IPS-15b (cell line): ENCODE measurements at regions not wholly inside any gene's neighbourhood (a gene's known extent, or its start where the extent isn't known, plus 50 kb on each side); places are given as distances from the start of the nearest gene placed in this dataset.
"Not testable (repeated sequence)": the region's sequence is repeated elsewhere in the genome, so short reads cannot be mapped to it uniquely, and the experiment has no call there.

Experiments used
- H3K27me3 ChIP-seq: one replicate; pipeline ENCODE4 v1.6.1; 2013; ENCODE audit warnings: low read length; ENCODE audit not compliant: control insufficient read depth, insufficient read depth
- H3K36me3 ChIP-seq: one replicate; pipeline ENCODE4 v1.6.1; 2013; ENCODE audit warnings: low read length; ENCODE audit not compliant: control insufficient read depth, insufficient read depth
- H3K4me1 ChIP-seq: one replicate; pipeline ENCODE4 v1.6.1; 2013; ENCODE audit warnings: mild to moderate bottlenecking, low read length; ENCODE audit not compliant: control insufficient read depth, insufficient read depth
- H3K4me3 ChIP-seq: one replicate; pipeline ENCODE4 v1.5.1; 2013; ENCODE audit warnings: low read depth, low read length
- H3K9ac ChIP-seq: one replicate; pipeline ENCODE4 v1.6.1; 2013; ENCODE audit warnings: low read depth, mild to moderate bottlenecking, low read length
- H3K9me3 ChIP-seq: one replicate; pipeline ENCODE4 v1.6.1; 2013; ENCODE audit warnings: mild to moderate bottlenecking, low read length; ENCODE audit not compliant: control insufficient read depth, insufficient read depth

DNA sequence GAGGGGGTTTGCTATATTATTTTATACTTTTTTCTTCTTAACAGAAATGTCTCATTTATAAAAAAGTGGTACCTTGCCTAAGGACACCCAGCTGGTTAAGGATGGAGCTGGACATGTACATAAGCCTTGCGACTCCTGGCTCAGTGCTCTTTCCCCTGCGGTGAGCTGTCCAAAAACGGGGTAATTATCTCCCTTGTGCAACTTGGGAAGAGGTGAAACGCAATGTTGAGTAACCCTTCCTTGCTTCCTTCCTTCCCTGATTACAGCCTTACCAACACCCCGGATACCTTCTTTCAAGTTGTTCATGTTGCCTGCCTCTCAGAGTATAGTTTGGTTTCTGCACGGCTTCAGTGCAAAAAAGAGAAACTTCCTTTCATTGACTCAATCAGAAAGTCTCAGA, 94.1 kb upstream of the XYLT1 start:
- no peaks in the 10 kb centered on the region for H3K9me3 ChIP-seq
- H3K9ac ChIP-seq = no peak overlapping the region
- H3K4me1 ChIP-seq = no peaks in the 10 kb centered on the region
- H3K36me3 ChIP-seq = no peaks in the 10 kb centered on the region
- H3K4me3 ChIP-seq = no peak overlapping the region
- no peaks in the 10 kb centered on the region for H3K27me3 ChIP-seq

DNA sequence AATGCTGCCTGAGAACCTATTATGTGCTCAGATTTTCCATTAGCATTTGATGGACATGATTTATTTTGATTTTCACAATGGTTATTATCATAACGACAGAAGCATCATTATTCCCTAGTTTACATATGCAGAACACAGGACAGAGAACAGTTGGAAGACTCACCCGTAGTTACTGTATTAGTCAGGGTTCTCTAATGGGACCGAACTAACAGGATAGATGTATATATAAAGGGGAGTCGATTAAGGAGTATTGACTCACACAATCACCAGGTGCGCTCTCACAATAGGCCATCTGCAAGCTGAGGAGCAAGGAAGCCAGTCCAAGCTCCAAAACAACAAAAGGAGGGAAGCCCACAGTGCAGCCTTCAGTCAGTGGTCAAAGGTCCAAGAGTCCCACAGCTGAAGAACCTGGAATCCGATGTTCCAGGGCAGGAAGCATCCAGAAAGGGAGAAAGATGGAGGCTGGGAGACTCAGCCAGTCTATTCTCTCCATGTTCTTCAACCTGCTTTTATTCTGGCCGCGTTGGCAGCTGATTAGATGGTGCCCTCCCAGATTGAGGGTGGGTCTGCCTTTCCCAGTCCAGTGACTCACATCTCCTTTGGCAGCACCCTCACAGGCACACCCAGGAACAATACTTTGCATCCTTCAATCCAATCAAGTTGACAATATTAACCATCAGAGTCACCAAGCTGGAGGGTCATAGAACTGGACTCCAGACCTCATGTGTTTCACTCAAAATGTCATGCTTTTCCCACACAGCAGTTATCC, 92.7 kb upstream of the XYLT1 start:
- Histone ChIP-seq H3K4me1 (no peaks in the 10 kb centered on the region), H3K9me3 (no peaks in the 10 kb centered on the region), H3K36me3 (no peaks in the 10 kb centered on the region), H3K27me3 (no peaks in the 10 kb centered on the region), H3K9ac (no peak overlapping the region), H3K4me3 (no peak overlapping the region)

DNA sequence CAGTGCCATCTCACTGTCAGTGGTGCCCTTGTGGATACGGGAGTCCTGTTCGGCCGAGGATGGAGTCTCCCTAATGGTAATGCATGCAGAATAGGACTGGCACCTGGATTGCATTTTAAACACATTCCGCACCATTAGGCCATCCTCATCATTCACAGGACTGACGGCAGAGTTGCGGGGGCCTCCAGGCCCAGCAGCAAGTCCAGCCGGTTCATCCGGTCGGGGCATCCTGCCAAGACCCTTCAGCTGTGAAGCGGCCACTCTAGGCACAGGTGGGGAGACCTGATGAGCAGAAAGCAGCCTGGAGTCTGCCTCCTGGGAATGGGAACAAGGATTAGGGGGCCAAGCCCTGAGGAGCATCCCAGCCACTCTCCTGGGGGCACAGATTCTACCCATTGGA, 90.3 kb upstream of the XYLT1 start:
- Histone ChIP-seq H3K27me3 (no peaks in the 10 kb centered on the region), H3K36me3 (no peaks in the 10 kb centered on the region), H3K4me1 (no peaks in the 10 kb centered on the region), H3K9me3 (no peaks in the 10 kb centered on the region), H3K4me3 (no peak overlapping the region), H3K9ac (no peak overlapping the region)

DNA sequence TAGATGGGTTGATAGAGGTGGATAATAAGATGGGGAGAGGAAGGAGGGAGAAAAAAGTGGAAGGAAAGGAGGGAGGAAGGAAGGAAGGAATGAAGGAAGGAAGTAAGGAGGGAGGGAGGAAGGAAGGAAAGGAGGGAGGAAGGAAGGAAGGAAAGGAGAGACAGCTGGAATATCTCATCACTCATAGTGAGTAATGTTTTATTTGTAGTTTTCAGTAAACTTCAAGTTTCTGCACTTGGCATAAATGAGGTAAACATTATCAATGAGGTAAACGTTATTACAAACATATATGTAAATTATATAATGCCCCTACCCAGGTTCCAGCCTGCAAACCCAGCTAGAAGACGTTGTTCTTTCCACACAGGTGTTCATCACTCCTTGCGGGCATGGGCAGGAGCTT, 89.8 kb upstream of the XYLT1 start:
- H3K27me3 ChIP-seq = no peaks in the 10 kb centered on the region
- no peaks in the 10 kb centered on the region for H3K9me3 ChIP-seq
- H3K4me3 ChIP-seq = no peak overlapping the region
- no peaks in the 10 kb centered on the region for H3K36me3 ChIP-seq
- H3K9ac ChIP-seq = no peak overlapping the region
- H3K4me1 ChIP-seq = no peaks in the 10 kb centered on the region

DNA sequence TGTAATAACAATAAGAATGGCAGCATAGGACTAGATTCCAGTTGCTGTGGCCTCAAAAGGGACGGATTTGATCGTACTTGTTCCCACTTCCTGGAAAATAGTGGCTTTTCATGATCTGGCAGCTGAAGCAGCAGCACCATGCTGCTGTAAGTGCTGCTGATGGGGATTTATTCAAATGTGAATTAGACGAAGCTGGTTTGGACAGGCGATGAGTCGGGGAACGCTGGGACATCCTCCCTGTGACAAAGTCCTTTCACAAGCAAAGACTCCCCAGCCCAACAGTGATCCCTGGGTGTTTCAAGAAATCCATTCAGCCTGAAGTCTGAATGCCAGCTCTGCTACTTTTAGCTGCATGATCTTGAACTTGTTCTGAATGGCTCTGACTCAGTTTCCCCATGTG, 88.6 kb upstream of the XYLT1 start:
- no peak overlapping the region for H3K4me3 ChIP-seq
- no peak overlapping the region for H3K9ac ChIP-seq
- no peaks in the 10 kb centered on the region for H3K9me3 ChIP-seq
- H3K4me1 ChIP-seq = no peaks in the 10 kb centered on the region
- H3K27me3 ChIP-seq = no peaks in the 10 kb centered on the region
- no peaks in the 10 kb centered on the region for H3K36me3 ChIP-seq

DNA sequence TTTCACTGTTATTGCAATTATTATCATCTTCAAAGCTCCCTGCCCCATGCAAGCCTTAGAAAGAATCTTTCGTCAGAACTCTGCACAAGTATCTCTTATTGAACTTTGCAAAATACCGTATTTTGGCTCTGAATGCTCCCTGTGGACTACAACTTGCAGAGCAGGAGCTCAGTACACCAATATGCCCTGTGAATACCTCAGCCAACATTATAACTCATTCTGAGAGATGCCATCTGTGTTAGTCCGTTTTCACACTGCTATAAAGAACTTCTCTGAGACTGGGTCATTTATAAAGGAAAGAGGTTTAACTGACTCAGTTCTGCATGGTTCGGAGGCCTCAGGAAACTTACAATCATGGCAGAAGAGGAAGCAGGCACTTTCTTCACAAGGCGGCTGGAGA, 87.2 kb upstream of the XYLT1 start:
- Histone ChIP-seq H3K9ac (no peak overlapping the region), H3K4me3 (no peak overlapping the region), H3K9me3 (no peaks in the 10 kb centered on the region), H3K4me1 (no peaks in the 10 kb centered on the region), H3K36me3 (no peaks in the 10 kb centered on the region), H3K27me3 (no peaks in the 10 kb centered on the region)

DNA sequence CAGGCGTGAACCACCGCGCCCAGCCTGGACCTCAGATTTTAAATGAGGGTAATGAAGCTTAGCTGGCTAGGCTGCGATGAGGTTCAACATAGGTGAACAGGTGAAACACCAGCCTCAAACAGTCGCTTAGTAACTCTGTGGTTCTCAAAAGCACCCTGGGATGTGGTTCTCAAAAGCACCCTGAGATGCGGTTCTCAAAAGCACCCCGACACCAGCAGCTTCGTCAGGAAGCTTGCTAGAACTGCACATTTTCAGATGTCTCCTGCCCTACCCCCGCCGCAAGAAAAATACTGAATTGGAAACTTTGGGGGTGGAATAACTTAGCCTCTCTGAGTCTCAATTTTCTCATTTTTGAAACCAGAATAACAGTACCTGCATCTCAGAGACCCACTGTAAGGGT, 86.7 kb upstream of the XYLT1 start:
- H3K9me3 ChIP-seq = no peaks in the 10 kb centered on the region

DNA sequence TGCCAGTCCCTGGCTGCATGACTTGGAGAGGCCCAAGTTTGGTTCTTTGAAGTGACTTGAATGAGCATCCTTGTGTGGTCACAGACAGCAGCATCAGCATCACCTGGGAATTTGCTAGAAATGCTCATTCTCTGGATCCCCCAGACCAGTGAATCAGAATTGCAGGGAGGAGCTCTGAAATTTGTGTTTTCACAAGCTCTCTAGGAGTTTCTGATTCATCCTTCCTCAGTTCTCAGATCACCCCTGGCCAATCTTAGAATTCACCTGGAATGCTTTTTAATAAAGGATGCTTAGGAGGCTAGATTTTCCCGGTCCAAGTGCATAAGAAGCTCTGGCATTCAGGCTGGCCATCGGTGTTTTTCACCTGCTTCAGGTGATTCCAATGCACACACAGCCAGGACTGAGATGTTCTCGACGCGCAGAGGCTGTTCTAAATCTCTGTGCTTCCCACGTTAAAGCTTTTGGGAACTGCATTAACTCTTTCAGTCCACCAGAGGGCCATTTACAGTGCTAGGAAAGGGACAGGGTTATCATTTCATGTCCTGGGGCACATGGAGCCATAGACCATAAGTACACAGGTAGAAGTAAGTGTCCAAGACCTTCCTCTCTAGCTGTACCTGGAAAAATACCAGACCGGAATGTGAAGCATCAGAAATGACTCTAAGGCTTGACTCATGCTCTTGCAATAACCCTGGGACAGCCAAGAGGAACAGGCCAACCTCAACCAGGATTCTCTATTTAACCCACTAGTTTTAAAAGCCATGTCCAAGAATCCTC, 85.7 kb upstream of the XYLT1 start:
- no peak overlapping the region for H3K4me3 ChIP-seq
- no peak overlapping the region for H3K9ac ChIP-seq
- no peaks in the 10 kb centered on the region for H3K27me3 ChIP-seq
- no peaks in the 10 kb centered on the region for H3K9me3 ChIP-seq
- no peaks in the 10 kb centered on the region for H3K4me1 ChIP-seq
- no peaks in the 10 kb centered on the region for H3K36me3 ChIP-seq

More for the DNA sequence above, 86.7 kb upstream of the XYLT1 start:
- H3K27me3 ChIP-seq = no peaks in the 10 kb centered on the region
- no peaks in the 10 kb centered on the region for H3K36me3 ChIP-seq
- H3K4me1 ChIP-seq = no peaks in the 10 kb centered on the region
- H3K4me3 ChIP-seq = no peak overlapping the region
- H3K9ac ChIP-seq = no peak overlapping the region

DNA sequence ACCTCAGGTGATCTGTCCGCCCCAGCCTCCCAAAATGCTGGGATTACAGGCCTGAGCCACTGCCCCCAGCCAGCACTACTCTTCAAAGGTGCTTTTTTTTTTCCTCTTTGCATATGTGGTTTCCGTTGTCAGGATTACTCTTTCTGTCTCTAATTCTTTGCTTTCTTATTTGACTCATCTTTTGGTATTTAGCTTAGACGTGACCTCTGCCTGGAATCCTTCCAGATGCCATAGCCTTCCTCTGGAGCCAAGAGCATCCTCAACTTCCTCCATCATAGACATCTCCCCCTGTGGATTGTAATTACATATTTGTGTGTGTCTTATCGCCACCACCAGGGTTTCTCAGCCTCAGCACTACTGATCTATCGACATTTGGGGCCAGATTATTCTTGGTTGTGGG, 84.4 kb upstream of the XYLT1 start:
- Histone ChIP-seq H3K9ac (no peak overlapping the region), H3K9me3 (no peaks in the 10 kb centered on the region), H3K36me3 (no peaks in the 10 kb centered on the region), H3K4me3 (no peak overlapping the region), H3K4me1 (no peaks in the 10 kb centered on the region), H3K27me3 (no peaks in the 10 kb centered on the region)

DNA sequence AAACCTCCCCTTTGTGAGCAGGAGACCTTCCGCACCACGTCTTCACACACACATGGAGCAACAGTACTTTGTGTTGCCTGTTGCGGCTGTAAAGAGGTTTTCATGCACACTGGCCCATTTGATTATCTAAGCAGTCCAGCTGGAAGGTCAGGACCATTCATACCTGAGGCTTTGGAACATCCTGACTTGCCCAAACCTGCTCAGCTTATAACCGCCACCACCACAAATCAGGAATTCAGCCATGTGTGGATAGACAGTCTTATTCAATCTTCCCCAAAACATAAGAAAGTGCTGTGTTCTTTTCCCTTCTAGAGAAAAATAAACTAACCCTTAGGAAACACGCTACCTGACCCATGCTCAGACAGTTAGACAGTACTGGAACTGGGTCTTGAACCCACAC, 81.6 kb upstream of the XYLT1 start:
- Histone ChIP-seq H3K4me1 (no peaks in the 10 kb centered on the region), H3K27me3 (no peaks in the 10 kb centered on the region), H3K36me3 (no peaks in the 10 kb centered on the region), H3K9me3 (no peaks in the 10 kb centered on the region), H3K9ac (no peak overlapping the region), H3K4me3 (no peak overlapping the region)

DNA sequence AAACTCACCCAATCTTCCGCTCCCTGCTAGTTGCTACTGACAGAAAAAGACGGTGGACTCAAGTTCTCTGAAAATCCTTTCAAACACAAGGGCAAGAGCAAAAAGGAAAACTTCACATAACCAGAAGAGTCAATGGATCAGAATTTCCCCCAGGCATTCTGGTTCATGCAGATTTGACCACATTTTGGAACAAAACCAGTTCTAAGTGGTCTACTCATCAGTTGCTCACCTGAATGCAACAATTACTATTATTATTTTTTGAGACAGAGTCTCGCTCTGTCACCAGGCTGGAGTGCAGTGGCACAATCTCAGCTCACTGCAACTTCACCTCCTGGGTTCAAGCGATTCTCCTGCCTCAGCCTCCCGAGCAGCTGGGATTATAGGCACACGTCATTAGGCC, 80.9 kb upstream of the XYLT1 start:
- not testable (repeated sequence) for H3K4me1 ChIP-seq

DNA sequence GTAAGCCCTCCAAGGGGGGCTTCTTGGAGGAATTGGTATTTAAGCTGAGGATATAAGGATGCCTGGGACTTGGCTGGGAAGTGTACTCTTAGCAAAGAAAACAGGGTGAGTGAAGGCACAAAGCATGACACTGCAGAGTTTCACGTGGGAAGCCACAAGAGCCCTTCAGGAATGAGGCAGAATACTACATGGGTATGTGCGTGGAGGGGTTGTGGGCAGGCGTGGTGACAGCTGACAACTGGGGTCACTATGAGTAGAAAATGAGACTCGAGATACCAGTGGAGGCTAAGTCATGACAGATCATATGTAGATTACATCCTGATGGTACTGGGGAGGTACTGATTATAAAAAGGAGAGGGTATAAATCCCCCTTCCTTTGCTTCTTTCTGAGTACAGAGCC, 78.1 kb upstream of the XYLT1 start:
- Histone ChIP-seq H3K9ac (no peak overlapping the region), H3K4me1 (no peaks in the 10 kb centered on the region), H3K27me3 (no peaks in the 10 kb centered on the region), H3K4me3 (no peak overlapping the region), H3K36me3 (no peaks in the 10 kb centered on the region), H3K9me3 (no peaks in the 10 kb centered on the region)

More for the DNA sequence above, 80.9 kb upstream of the XYLT1 start:
- not testable (repeated sequence) for H3K27me3 ChIP-seq, H3K4me3 ChIP-seq, H3K9me3 ChIP-seq, H3K9ac ChIP-seq, H3K36me3 ChIP-seq
